BLaER1 (cell line): ENCODE measurements at regions not wholly inside any gene's neighbourhood (a gene's known extent, or its start where the extent isn't known, plus 50 kb on each side); places are given as distances from the start of the nearest gene placed in this dataset.
"Not testable (repeated sequence)": the region's sequence is repeated elsewhere in the genome, so short reads cannot be mapped to it uniquely, and the experiment has no call there.

Source experiments
- H3K27ac ChIP-seq: shearing (Covaris generic); formaldehyde crosslinking; 2 replicates; pipeline ENCODE4 v1.8.1; 2022
- H3K27me3 ChIP-seq: shearing (Covaris generic); formaldehyde crosslinking; 2 replicates; pipeline ENCODE4 v1.8.1; 2022
- H3K36me3 ChIP-seq: shearing (Covaris generic); formaldehyde crosslinking; 2 replicates; pipeline ENCODE4 v1.8.1; 2022
- H3K4me1 ChIP-seq: shearing (Covaris generic); formaldehyde crosslinking; 2 replicates; pipeline ENCODE4 v1.8.1; 2022
- H3K4me2 ChIP-seq: shearing (Covaris generic); formaldehyde crosslinking; 2 replicates; pipeline ENCODE4 v1.8.1; 2022
- H3K4me3 ChIP-seq: shearing (Covaris generic); formaldehyde crosslinking; 2 replicates; pipeline ENCODE4 v1.8.1; 2022
- H3K9ac ChIP-seq: shearing (Covaris generic); formaldehyde crosslinking; 2 replicates; pipeline ENCODE4 v1.8.1; 2022
- H3K9me3 ChIP-seq: shearing (Covaris generic); formaldehyde crosslinking; 2 replicates; pipeline ENCODE4 v1.8.1; 2022
- H4K20me1 ChIP-seq: shearing (Covaris generic); formaldehyde crosslinking; 2 replicates; pipeline ENCODE4 v1.8.1; 2022

GRCh38 chr12:8373744-8374143 lies 82.0 kb upstream of the CLEC6A start:
- H3K9me3 ChIP-seq, H3K4me3 ChIP-seq, H3K27ac ChIP-seq, H4K20me1 ChIP-seq, H3K9ac ChIP-seq, H3K36me3 ChIP-seq, H3K27me3 ChIP-seq, H3K4me2 ChIP-seq, H3K4me1 ChIP-seq: not testable (repeated sequence)

GRCh38 chr12:8375122-8375521 lies 80.6 kb upstream of the CLEC6A start:
- H3K27me3 ChIP-seq, H3K4me1 ChIP-seq, H3K36me3 ChIP-seq, H4K20me1 ChIP-seq, H3K4me2 ChIP-seq, H3K9ac ChIP-seq, H3K27ac ChIP-seq, H3K4me3 ChIP-seq, H3K9me3 ChIP-seq: not testable (repeated sequence)

GRCh38 chr12:8377756-8378155 lies 78.0 kb upstream of the CLEC6A start:
- H3K4me3 ChIP-seq, H3K27me3 ChIP-seq, H3K9me3 ChIP-seq, H3K9ac ChIP-seq, H3K4me1 ChIP-seq, H3K4me2 ChIP-seq, H3K36me3 ChIP-seq, H4K20me1 ChIP-seq, H3K27ac ChIP-seq: not testable (repeated sequence)

GRCh38 chr12:8382556-8382955 lies 73.2 kb upstream of the CLEC6A start:
- not testable (repeated sequence) for H3K27ac ChIP-seq, H4K20me1 ChIP-seq, H3K9ac ChIP-seq, H3K4me2 ChIP-seq, H3K36me3 ChIP-seq, H3K4me3 ChIP-seq, H3K4me1 ChIP-seq, H3K27me3 ChIP-seq, H3K9me3 ChIP-seq

GRCh38 chr12:8384686-8385085 lies 71.1 kb upstream of the CLEC6A start:
- H4K20me1 ChIP-seq, H3K4me3 ChIP-seq, H3K9ac ChIP-seq, H3K36me3 ChIP-seq, H3K27ac ChIP-seq, H3K4me1 ChIP-seq, H3K4me2 ChIP-seq, H3K9me3 ChIP-seq, H3K27me3 ChIP-seq: not testable (repeated sequence)

- not testable (repeated sequence) for H3K4me2 ChIP-seq, H3K9me3 ChIP-seq, H4K20me1 ChIP-seq, H3K27ac ChIP-seq, H3K4me1 ChIP-seq, H3K36me3 ChIP-seq, H3K4me3 ChIP-seq, H3K9ac ChIP-seq
- H3K27me3 ChIP-seq, result peaks cover 13% of the 10 kb centered on the region; the same call in 1 of the 2 replicates
These were observed 70.3 kb upstream of the CLEC6A start for GRCh38 chr12:8385431-8385830.

GRCh38 chr12:8386661-8387060 lies 69.1 kb upstream of the CLEC6A start:
- not testable (repeated sequence) for H3K4me2 ChIP-seq, H3K9ac ChIP-seq, H4K20me1 ChIP-seq

GRCh38 chr12:8389296-8389695 lies 66.5 kb upstream of the CLEC6A start:
- H3K9ac ChIP-seq, H3K4me1 ChIP-seq, H4K20me1 ChIP-seq, H3K4me3 ChIP-seq, H3K9me3 ChIP-seq, H3K27ac ChIP-seq, H3K4me2 ChIP-seq, H3K36me3 ChIP-seq: not testable (repeated sequence)
- peaks cover 13% of the 10 kb centered on the region; the same call in 1 of the 2 replicates for H3K27me3 ChIP-seq

More at GRCh38 chr12:8386661-8387060, 69.1 kb upstream of the CLEC6A start:
- H3K4me1 ChIP-seq, H3K4me3 ChIP-seq, H3K27ac ChIP-seq, H3K9me3 ChIP-seq, H3K36me3 ChIP-seq: not testable (repeated sequence)
- H3K27me3 ChIP-seq, result peaks cover 13% of the 10 kb centered on the region; the same call in 1 of the 2 replicates

- H3K9me3 ChIP-seq, H4K20me1 ChIP-seq, H3K9ac ChIP-seq, H3K36me3 ChIP-seq, H3K27ac ChIP-seq, H3K4me1 ChIP-seq: not testable (repeated sequence)
- Histone ChIP-seq H3K4me3 (peak overlapping the region; percentile 63), H3K27me3 (peaks cover 13% of the 10 kb centered on the region; the same call in 1 of the 2 replicates), H3K4me2 (peak overlapping the region; percentile 76)
These were observed 65.6 kb upstream of the CLEC6A start for GRCh38 chr12:8390001-8390777.

GRCh38 chr12:8396225-8397071 lies 59.3 kb upstream of the CLEC6A start:
- not testable (repeated sequence) for H4K20me1 ChIP-seq, H3K9me3 ChIP-seq, H3K4me1 ChIP-seq, H3K27me3 ChIP-seq, H3K36me3 ChIP-seq, H3K27ac ChIP-seq
- Histone ChIP-seq H3K4me3 (peak overlapping the region; percentile 64), H3K9ac (peak overlapping the region; percentile 61; the same call in 1 of the 2 replicates), H3K4me2 (peak overlapping the region; percentile 92)

GRCh38 chr12:8397378-8397777 lies 58.4 kb upstream of the CLEC6A start:
- not testable (repeated sequence) for H4K20me1 ChIP-seq, H3K4me3 ChIP-seq, H3K4me1 ChIP-seq, H3K9me3 ChIP-seq, H3K4me2 ChIP-seq, H3K27ac ChIP-seq, H3K36me3 ChIP-seq, H3K9ac ChIP-seq, H3K27me3 ChIP-seq

GRCh38 chr12:8399496-8400034 lies 56.2 kb upstream of the CLEC6A start:
- H3K9ac ChIP-seq, H3K4me3 ChIP-seq, H3K4me2 ChIP-seq, H3K36me3 ChIP-seq, H3K4me1 ChIP-seq, H3K27ac ChIP-seq, H4K20me1 ChIP-seq, H3K27me3 ChIP-seq, H3K9me3 ChIP-seq: not testable (repeated sequence)

GRCh38 chr12:8403834-8404233 lies 51.9 kb upstream of the CLEC6A start:
- not testable (repeated sequence) for H3K27me3 ChIP-seq, H3K4me2 ChIP-seq, H3K9ac ChIP-seq, H3K4me3 ChIP-seq, H4K20me1 ChIP-seq, H3K4me1 ChIP-seq, H3K9me3 ChIP-seq, H3K27ac ChIP-seq, H3K36me3 ChIP-seq

GRCh38 chr12:8404341-8404740 lies 51.4 kb upstream of the CLEC6A start:
- not testable (repeated sequence) for H3K27me3 ChIP-seq, H4K20me1 ChIP-seq, H3K9me3 ChIP-seq, H3K27ac ChIP-seq, H3K4me2 ChIP-seq, H3K9ac ChIP-seq, H3K36me3 ChIP-seq, H3K4me1 ChIP-seq, H3K4me3 ChIP-seq
